K562 (cell line): ENCODE measurements at regions not wholly inside any gene's neighbourhood (a gene's known extent, or its start where the extent isn't known, plus 50 kb on each side); places are given as distances from the start of the nearest gene placed in this dataset.

Source experiments
- ATAC-seq: fragments of 200-7000 bp; cut with Tn5 transposase; 3 replicates; pipeline ENCODE4 v1.9.1; 2020; ENCODE audit warnings: moderate library complexity
- BruUV-seq: library from RNA; stranded (reverse); fragments of 400-500 nt; replicated peaks from 2 replicates; lab custom pipeline; 2021; lab: Mats Ljungman, UMichigan
- CTCF ChIA-PET: fragments of 300-600 bp; formaldehyde crosslinking; extraction: SDS; loops from one replicate; lab custom pipeline; 2021; ENCODE audit warnings: low intra/inter-chr PET ratio; lab: Yijun Ruan, JAX
- POLR2A ChIA-PET: fragments of 300-600, 350-650 bp; sonication (Branson Sonifier 250); formaldehyde crosslinking; extraction: SDS; loops from one replicate; lab custom pipeline; 2021; ENCODE audit warnings: antibody characterized with exemption, inconsistent platforms; lab: Yijun Ruan, JAX
- DNase-seq, 4 experiments: peaks; one replicate each; pipeline versions ENCODE4 v3.0.0 to v3.0.0-alpha.2; 2011 to 2018; ENCODE audit warnings: low spot score in 3 of 4, mixed read lengths in 3 of 4; ENCODE audit errors: extremely low read depth in 1 of 4
- FAIRE-seq: peaks from 2 replicates; lab custom pipeline; 2011; peaks lifted over from hg19 to GRCh38; lab: Jason Lieb, UNC
- H2AFZ ChIP-seq: 2 replicates; pipeline ENCODE4 v1.6.0; 2011; ENCODE audit warnings: low read depth, low read length, control low read depth, inconsistent platforms
- H3K27ac ChIP-seq: fragments of 200-600 bp; 3 replicates; pipeline ENCODE4 v1.8.0; 2011; ENCODE audit warnings: low read depth, mild to moderate bottlenecking, control low read depth, inconsistent platforms, low read length, moderate library complexity, mixed read lengths; ENCODE audit errors: extremely low read depth
- H3K27me3 ChIP-seq, 2 experiments: fragments of 300-600 bp in 1 of 2; 2 replicates in 1 of 2; 3 replicates in 1 of 2; pipeline versions ENCODE4 v1.6.0 to v1.8.0; 2011; ENCODE audit warnings: inconsistent platforms in 2 of 2, low read length in 2 of 2, mild to moderate bottlenecking in 1 of 2, mixed read lengths in 1 of 2, moderate library complexity in 1 of 2; ENCODE audit not compliant: control insufficient read depth in 2 of 2, insufficient read depth in 2 of 2
- H3K36me3 ChIP-seq: fragments of 300-600 bp; 3 replicates; pipeline ENCODE4 v1.8.0; 2011; ENCODE audit warnings: mild to moderate bottlenecking, low read length, inconsistent platforms; ENCODE audit not compliant: control insufficient read depth, insufficient read depth
- H3K4me1 ChIP-seq, 2 experiments: fragments of 200-600 bp in 1 of 2; replicated peaks in 1 of 2; 2 replicates in 1 of 2; 3 replicates in 1 of 2; pipeline versions ENCODE4 v1.5.1 to v1.8.0; 2011; ENCODE audit warnings: inconsistent platforms in 2 of 2, low read length in 2 of 2, mild to moderate bottlenecking in 1 of 2, mixed read lengths in 1 of 2, moderate library complexity in 1 of 2; ENCODE audit not compliant: control insufficient read depth in 2 of 2, insufficient read depth in 2 of 2
- H3K4me2 ChIP-seq: 2 replicates; pipeline ENCODE4 v1.6.1; 2011; ENCODE audit warnings: low read length, control low read depth, inconsistent platforms, mixed read lengths; ENCODE audit not compliant: insufficient read depth
- H3K4me3 ChIP-seq: fragments of 200-600 bp; sonication (generic), shearing (Covaris generic); 2 replicates; pipeline ENCODE4 v1.5.1; 2016; ENCODE audit warnings: control low read depth, inconsistent platforms
- H3K79me2 ChIP-seq: fragments of 200-600 bp; 3 replicates; pipeline ENCODE4 v1.8.0; 2011; ENCODE audit warnings: low read length, inconsistent platforms; ENCODE audit not compliant: control insufficient read depth, insufficient read depth
- H3K9ac ChIP-seq, 2 experiments: 2 replicates each; pipeline versions ENCODE4 v1.6.0 to v1.6.1; 2011; ENCODE audit warnings: low read depth in 2 of 2, low read length in 2 of 2, control low read depth in 1 of 2, inconsistent platforms in 1 of 2, mild to moderate bottlenecking in 1 of 2, mixed read lengths in 1 of 2; ENCODE audit not compliant: insufficient read depth in 1 of 2
- H3K9me1 ChIP-seq: one replicate; pipeline ENCODE4 v1.6.0; 2011; ENCODE audit warnings: inconsistent platforms, mild to moderate bottlenecking, low read length, moderate library complexity; ENCODE audit not compliant: control insufficient read depth, insufficient read depth
- H3K9me3 ChIP-seq: replicated peaks from 2 replicates; pipeline ENCODE4 v1.5.1; 2011; ENCODE audit warnings: low read depth, low read length, inconsistent platforms; ENCODE audit not compliant: control insufficient read depth, insufficient read depth
- H4K20me1 ChIP-seq: replicated peaks from 2 replicates; pipeline ENCODE4 v1.6.1; 2011; ENCODE audit warnings: low read length, inconsistent platforms, mixed read lengths; ENCODE audit not compliant: control insufficient read depth, insufficient read depth
- BHLHE40 ChIP-seq: IDR thresholded peaks from 2 replicates; pipeline ENCODE4 v1.6.1; 2011; ENCODE audit warnings: low read length, improper control_type of control experiment
- BRD4 ChIP-seq: fragments of 200-600 bp; sonication (generic); IDR thresholded peaks from 2 replicates; pipeline ENCODE4 v1.6.1; 2017; ENCODE audit warnings: inconsistent platforms
- DPF2 ChIP-seq: fragments of 450-650 bp; IDR thresholded peaks from 2 replicates; pipeline ENCODE4 v1.6.1; 2016
- GTF2E2 ChIP-seq: fragments of 200-800 bp; sonication (Bioruptor generic); IDR thresholded peaks from 2 replicates; pipeline ENCODE4 v1.6.1; 2016; ENCODE audit warnings: missing genetic modification characterization, missing compliant biosample characterization
- KAT7 ChIP-seq: sonication (generic); formaldehyde crosslinking; IDR thresholded peaks from 2 replicates; pipeline ENCODE4 v1.8.0; 2022; ENCODE audit warnings: missing genetic modification reagents, mild to moderate bottlenecking, borderline replicate concordance
- KDM4B ChIP-seq, 2 experiments: fragments of 450-650 bp in 1 of 2; sonication (generic) in 1 of 2; IDR thresholded peaks; 2 replicates each; pipeline ENCODE4 v1.6.1; 2016 to 2017; ENCODE audit warnings: borderline replicate concordance in 2 of 2, antibody characterized with exemption in 1 of 2, low read depth in 1 of 2, mild to moderate bottlenecking in 1 of 2
- NR2F6 ChIP-seq: fragments of 450-650 bp; formaldehyde crosslinking; IDR thresholded peaks from 2 replicates; pipeline ENCODE4 v1.4.0; 2020; ENCODE audit warnings: mild to moderate bottlenecking
- TEAD1 ChIP-seq, 2 experiments: fragments of 450-650 bp in 1 of 2; sonication (generic) in 1 of 2; formaldehyde crosslinking; IDR thresholded peaks; 2 replicates each; pipeline versions ENCODE4 v1.4.0 to v1.8.0; 2020 to 2022; ENCODE audit warnings: mild to moderate bottlenecking in 2 of 2, missing genetic modification reagents in 1 of 2
- ZNF184 ChIP-seq: sonication (generic); formaldehyde crosslinking; IDR thresholded peaks from 2 replicates; pipeline ENCODE4 v1.5.0; 2020; ENCODE audit warnings: missing genetic modification reagents
- ZNF780A ChIP-seq: fragments of 250-450 bp; sonication (Bioruptor Pico); IDR thresholded peaks from 2 replicates; pipeline ENCODE4 v1.5.0; 2021; ENCODE audit warnings: mild to moderate bottlenecking
- WGBS: fragments of 100-300 bp; shearing (Covaris generic); methylation state at CpG from one replicate; pipeline ENCODE4 v1.1.6; 2016; ENCODE audit warnings: low coverage, mixed read lengths; ENCODE audit not compliant: insufficient coverage; ENCODE audit errors: missing lambda C conversion rate; 5-methylcytosine and 5-hydroxymethylcytosine counted together
- in situ Hi-C: fragments of 300-500 bp; cut with MboI; formaldehyde crosslinking; loops from 4 replicates; pipeline ENCODE4 v1.15.0; 2018; ENCODE audit warnings: inconsistent platforms, mixed read lengths
- intact Hi-C: fragments of 100-400 bp; cut with micrococcal nuclease; formaldehyde crosslinking; loops from 2 replicates; pipeline ENCODE4 v1.14.2; 2022
- TF ChIP-seq, protein P1 (sequence below): fragments of 450-650 bp; IDR thresholded peaks from 2 replicates; pipeline ENCODE4 v1.6.1; 2016; ENCODE audit warnings: borderline replicate concordance
- TF ChIP-seq, protein P2 (sequence below): sonication (generic); formaldehyde crosslinking; IDR thresholded peaks from 2 replicates; pipeline ENCODE4 v1.8.0; 2022; ENCODE audit warnings: mild to moderate bottlenecking, low read depth, missing genetic modification reagents
- TF ChIP-seq, protein P3 (sequence below): fragments of 250-450 bp; sonication (Bioruptor Pico); IDR thresholded peaks from 2 replicates; pipeline ENCODE4 v1.5.0; 2021
- TF ChIP-seq, protein P4 (sequence below): fragments of 450-650 bp; formaldehyde crosslinking; conservative IDR thresholded peaks from 2 replicates; pipeline ENCODE4 v1.4.0; 2022; ENCODE audit warnings: mild to moderate bottlenecking, missing genetic modification characterization
- TF ChIP-seq, protein P5 (sequence below), 2 experiments: fragments of 200-800 bp in 1 of 2; sonication (Bioruptor generic) in 1 of 2; sonication (generic) in 1 of 2; formaldehyde crosslinking in 1 of 2; IDR thresholded peaks in 1 of 2; conservative IDR thresholded peaks in 1 of 2; 2 replicates each; pipeline versions ENCODE4 v1.5.0 to v1.6.1; 2016 to 2020; ENCODE audit warnings: missing compliant biosample characterization in 1 of 2, missing genetic modification characterization in 1 of 2, missing genetic modification reagents in 1 of 2

DNA sequence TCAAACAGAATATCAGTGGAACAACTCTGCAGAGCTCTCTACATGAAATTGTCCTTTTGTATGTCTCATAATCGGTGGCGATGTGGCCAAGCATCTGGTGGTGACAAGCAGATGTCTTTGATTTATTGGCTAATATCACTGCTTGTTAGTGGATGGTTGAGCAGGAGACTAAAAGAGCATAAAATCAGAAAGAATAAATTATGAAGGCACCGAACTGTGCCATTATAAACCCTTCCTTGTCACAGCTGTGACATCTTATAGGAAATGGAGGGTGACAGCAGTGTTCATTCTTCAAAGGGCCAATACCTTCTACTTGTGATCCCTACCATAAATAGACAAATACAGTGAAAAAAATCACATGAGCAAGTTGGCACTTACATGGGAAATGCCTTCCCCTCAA, 1404.3 kb downstream of the MAT2B start:
- Histone ChIP-seq H3K36me3 (no peaks in the 10 kb centered on the region), H3K9ac (no peak overlapping the region), H3K27ac (no peak overlapping the region), H3K79me2 (no peaks in the 10 kb centered on the region), H2AFZ (no peak overlapping the region), H3K4me1 (no peaks in the 10 kb centered on the region), H3K9me1 (no peaks in the 10 kb centered on the region), H3K27me3 (no peaks in the 10 kb centered on the region), H4K20me1 (no peaks in the 10 kb centered on the region), H3K9me3 (no peaks in the 10 kb centered on the region), H3K4me2 (no peak overlapping the region), H3K4me3 (no peak overlapping the region)
- ATAC-seq: no peak
- ChIA-PET CTCF (no interaction called here), POLR2A (no interaction called here)
- intact Hi-C loops: no loop called here
- DNase-seq: no peak
- no TSS peak for BruUV-seq
- in situ Hi-C loops: no loop called here
- no peak for FAIRE-seq
- 0% methylated on average over 3 of the region's 3 CpGs for WGBS
- TF ChIP-seq ZNF780A (CRISPR knock-in tag): no peak
- no peak for TF ChIP-seq NR2F6
- TF ChIP-seq, protein P1, sequence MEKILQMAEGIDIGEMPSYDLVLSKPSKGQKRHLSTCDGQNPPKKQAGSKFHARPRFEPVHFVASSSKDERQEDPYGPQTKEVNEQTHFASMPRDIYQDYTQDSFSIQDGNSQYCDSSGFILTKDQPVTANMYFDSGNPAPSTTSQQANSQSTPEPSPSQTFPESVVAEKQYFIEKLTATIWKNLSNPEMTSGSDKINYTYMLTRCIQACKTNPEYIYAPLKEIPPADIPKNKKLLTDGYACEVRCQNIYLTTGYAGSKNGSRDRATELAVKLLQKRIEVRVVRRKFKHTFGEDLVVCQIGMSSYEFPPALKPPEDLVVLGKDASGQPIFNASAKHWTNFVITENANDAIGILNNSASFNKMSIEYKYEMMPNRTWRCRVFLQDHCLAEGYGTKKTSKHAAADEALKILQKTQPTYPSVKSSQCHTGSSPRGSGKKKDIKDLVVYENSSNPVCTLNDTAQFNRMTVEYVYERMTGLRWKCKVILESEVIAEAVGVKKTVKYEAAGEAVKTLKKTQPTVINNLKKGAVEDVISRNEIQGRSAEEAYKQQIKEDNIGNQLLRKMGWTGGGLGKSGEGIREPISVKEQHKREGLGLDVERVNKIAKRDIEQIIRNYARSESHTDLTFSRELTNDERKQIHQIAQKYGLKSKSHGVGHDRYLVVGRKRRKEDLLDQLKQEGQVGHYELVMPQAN: no peak
- TF ChIP-seq, protein P2, sequence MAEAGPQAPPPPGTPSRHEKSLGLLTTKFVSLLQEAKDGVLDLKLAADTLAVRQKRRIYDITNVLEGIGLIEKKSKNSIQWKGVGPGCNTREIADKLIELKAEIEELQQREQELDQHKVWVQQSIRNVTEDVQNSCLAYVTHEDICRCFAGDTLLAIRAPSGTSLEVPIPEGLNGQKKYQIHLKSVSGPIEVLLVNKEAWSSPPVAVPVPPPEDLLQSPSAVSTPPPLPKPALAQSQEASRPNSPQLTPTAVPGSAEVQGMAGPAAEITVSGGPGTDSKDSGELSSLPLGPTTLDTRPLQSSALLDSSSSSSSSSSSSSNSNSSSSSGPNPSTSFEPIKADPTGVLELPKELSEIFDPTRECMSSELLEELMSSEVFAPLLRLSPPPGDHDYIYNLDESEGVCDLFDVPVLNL (CRISPR knock-in tag): no peak
- TF ChIP-seq BRD4: no peak
- no peak for TF ChIP-seq BHLHE40
- TF ChIP-seq TEAD1 (CRISPR knock-in tag; IDR thresholded peaks at IDR 0.05): no peak
- TF ChIP-seq KDM4B (IDR thresholded peaks at IDR 0.05; ENCODE audit: borderline replicate concordance in 2 of 2, low read depth in 1 of 2): no peak
- no peak for TF ChIP-seq KAT7 (CRISPR knock-in tag)
- TF ChIP-seq, protein P3, sequence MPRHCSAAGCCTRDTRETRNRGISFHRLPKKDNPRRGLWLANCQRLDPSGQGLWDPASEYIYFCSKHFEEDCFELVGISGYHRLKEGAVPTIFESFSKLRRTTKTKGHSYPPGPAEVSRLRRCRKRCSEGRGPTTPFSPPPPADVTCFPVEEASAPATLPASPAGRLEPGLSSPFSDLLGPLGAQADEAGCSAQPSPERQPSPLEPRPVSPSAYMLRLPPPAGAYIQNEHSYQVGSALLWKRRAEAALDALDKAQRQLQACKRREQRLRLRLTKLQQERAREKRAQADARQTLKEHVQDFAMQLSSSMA (CRISPR knock-in tag): no peak
- no peak for TF ChIP-seq GTF2E2 (tag)
- TF ChIP-seq, protein P4, sequence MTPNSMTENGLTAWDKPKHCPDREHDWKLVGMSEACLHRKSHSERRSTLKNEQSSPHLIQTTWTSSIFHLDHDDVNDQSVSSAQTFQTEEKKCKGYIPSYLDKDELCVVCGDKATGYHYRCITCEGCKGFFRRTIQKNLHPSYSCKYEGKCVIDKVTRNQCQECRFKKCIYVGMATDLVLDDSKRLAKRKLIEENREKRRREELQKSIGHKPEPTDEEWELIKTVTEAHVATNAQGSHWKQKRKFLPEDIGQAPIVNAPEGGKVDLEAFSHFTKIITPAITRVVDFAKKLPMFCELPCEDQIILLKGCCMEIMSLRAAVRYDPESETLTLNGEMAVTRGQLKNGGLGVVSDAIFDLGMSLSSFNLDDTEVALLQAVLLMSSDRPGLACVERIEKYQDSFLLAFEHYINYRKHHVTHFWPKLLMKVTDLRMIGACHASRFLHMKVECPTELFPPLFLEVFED (CRISPR knock-in tag): no peak
- no peak for TF ChIP-seq ZNF184 (CRISPR knock-in tag)
- TF ChIP-seq DPF2: no peak
- TF ChIP-seq, protein P5, sequence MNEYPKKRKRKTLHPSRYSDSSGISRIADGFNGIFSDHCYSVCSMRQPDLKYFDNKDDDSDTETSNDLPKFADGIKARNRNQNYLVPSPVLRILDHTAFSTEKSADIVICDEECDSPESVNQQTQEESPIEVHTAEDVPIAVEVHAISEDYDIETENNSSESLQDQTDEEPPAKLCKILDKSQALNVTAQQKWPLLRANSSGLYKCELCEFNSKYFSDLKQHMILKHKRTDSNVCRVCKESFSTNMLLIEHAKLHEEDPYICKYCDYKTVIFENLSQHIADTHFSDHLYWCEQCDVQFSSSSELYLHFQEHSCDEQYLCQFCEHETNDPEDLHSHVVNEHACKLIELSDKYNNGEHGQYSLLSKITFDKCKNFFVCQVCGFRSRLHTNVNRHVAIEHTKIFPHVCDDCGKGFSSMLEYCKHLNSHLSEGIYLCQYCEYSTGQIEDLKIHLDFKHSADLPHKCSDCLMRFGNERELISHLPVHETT (CRISPR knock-in tag; conservative IDR thresholded peaks at IDR 0.05 in 1 of 2, IDR thresholded peaks at IDR 0.05 in 1 of 2): no peak
